Common myeloid progenitor, CD34-positive (primary cell): ENCODE measurements at regions not wholly inside any gene's neighbourhood (a gene's known extent, or its start where the extent isn't known, plus 50 kb on each side); places are given as distances from the start of the nearest gene placed in this dataset.

ENCODE experiments used
- CTCF ChIA-PET: fragments of 350-600 bp; sonication (Branson Sonifier 250); formaldehyde crosslinking; loops from one replicate; lab custom pipeline; 2021; ENCODE audit warnings: antibody characterized with exemption; lab: Charles Lee
- POLR2A ChIA-PET: fragments of 350-600 bp; sonication (Branson Sonifier 250); formaldehyde crosslinking; loops from one replicate; lab custom pipeline; 2021; ENCODE audit warnings: antibody characterized with exemption; lab: Charles Lee
- DNase-seq, 3 donors: peaks; one replicate each; pipeline versions ENCODE4 v3.0.0 to v3.0.0-alpha.2; 2013
- H3K27ac ChIP-seq, 2 experiments: 1 replicate in 1 of 2; 2 replicates in 1 of 2; pipeline ENCODE4 v1.7.0; 2013; ENCODE audit warnings: inconsistent platforms in 2 of 2, low read length in 2 of 2, mild to moderate bottlenecking in 2 of 2, low read depth in 1 of 2, moderate library complexity in 1 of 2; ENCODE audit not compliant: severe bottlenecking in 2 of 2, insufficient read depth in 1 of 2, poor library complexity in 1 of 2
- H3K27me3 ChIP-seq, 5 experiments: replicated peaks in 2 of 5; 1 replicate in 3 of 5; 2 replicates in 2 of 5; pipeline versions ENCODE4 v1.6.1 to v1.7.0; 2013; ENCODE audit warnings: low read length in 4 of 5, mild to moderate bottlenecking in 2 of 5, moderate library complexity in 2 of 5, inconsistent platforms in 1 of 5; ENCODE audit not compliant: insufficient read depth in 5 of 5, control insufficient read depth in 4 of 5
- H3K36me3 ChIP-seq, 4 experiments: 1 replicate in 2 of 4; 2 replicates in 2 of 4; pipeline versions ENCODE4 v1.6.1 to v1.7.0; 2013; ENCODE audit warnings: low read length in 3 of 4, control low read depth in 1 of 4, mild to moderate bottlenecking in 1 of 4; ENCODE audit not compliant: control insufficient read depth in 4 of 4, insufficient read depth in 4 of 4
- H3K4me1 ChIP-seq, 4 experiments: 1 replicate in 3 of 4; 2 replicates in 1 of 4; pipeline versions ENCODE4 v1.6.1 to v1.7.1; 2013; ENCODE audit warnings: low read length in 3 of 4, mild to moderate bottlenecking in 3 of 4, control low read depth in 1 of 4, inconsistent platforms in 1 of 4, moderate library complexity in 1 of 4; ENCODE audit not compliant: control insufficient read depth in 4 of 4, insufficient read depth in 4 of 4; ENCODE audit errors: control extremely low read depth in 1 of 4
- H3K4me3 ChIP-seq, 7 experiments: 1 replicate in 4 of 7; 2 replicates in 3 of 7; pipeline versions ENCODE4 v1.5.1 to v1.7.0; 2013; ENCODE audit warnings: mild to moderate bottlenecking in 7 of 7, low read length in 6 of 7, moderate library complexity in 6 of 7, inconsistent platforms in 2 of 7, low read depth in 2 of 7, control low read depth in 1 of 7; ENCODE audit not compliant: insufficient read depth in 4 of 7, control insufficient read depth in 1 of 7; ENCODE audit errors: extremely low read depth in 1 of 7
- H3K9me3 ChIP-seq, 5 experiments: 1 replicate in 4 of 5; 2 replicates in 1 of 5; pipeline versions ENCODE4 v1.6.1 to v1.7.1; 2013; ENCODE audit warnings: low read length in 4 of 5, mild to moderate bottlenecking in 2 of 5, inconsistent platforms in 1 of 5, low read depth in 1 of 5, moderate library complexity in 1 of 5; ENCODE audit not compliant: control insufficient read depth in 4 of 5, insufficient read depth in 2 of 5; ENCODE audit errors: control extremely low read depth in 1 of 5
- WGBS: methylation state at CpG from one replicate; pipeline ENCODE4 v1.1.5; 2013; ENCODE audit not compliant: insufficient coverage; 5-methylcytosine and 5-hydroxymethylcytosine counted together

DNA sequence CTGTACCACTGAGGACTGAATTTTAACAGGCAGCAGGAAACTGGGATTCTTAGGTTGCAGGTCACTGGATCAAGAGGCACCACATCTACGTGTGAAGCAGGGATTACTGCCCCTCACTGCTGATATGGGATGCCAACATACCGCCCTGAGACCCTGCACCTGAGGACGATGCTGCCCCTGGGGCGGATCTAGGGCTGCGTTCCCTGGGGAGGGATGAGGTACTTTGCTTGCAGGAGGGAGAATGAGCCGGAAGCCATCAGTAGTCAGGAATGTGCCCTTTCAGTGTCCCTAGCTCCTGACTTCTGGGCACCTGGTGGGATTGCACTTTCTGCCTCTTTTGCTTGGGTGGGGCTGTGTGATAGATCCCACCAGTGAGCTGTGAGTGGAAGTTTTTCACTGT, 122.8 kb downstream of the RPLP1 start:
- Histone ChIP-seq H3K27me3 (peaks cover 0 to 2% (median 0%) of the 10 kb centered on the region in 5 experiments), H3K36me3 (no peaks in the 10 kb centered on the region), H3K27ac (no peak overlapping the region), H3K9me3 (no peaks in the 10 kb centered on the region), H3K4me3 (no peak overlapping the region), H3K4me1 (peaks cover 3 to 42% (median 25%) of the 10 kb centered on the region in 4 experiments)
- ChIA-PET POLR2A (no interaction called here), CTCF (interaction anchor here (0.6 to 1.5 kb wide), 12 partner anchors 9 to 930 kb away, joined by 3 to 7 read pairs (median 4); no protein-coding TSS in a partner anchor)
- 98% methylated on average over 3 of the region's 6 CpGs for WGBS
- DNase-seq: no peak

DNA sequence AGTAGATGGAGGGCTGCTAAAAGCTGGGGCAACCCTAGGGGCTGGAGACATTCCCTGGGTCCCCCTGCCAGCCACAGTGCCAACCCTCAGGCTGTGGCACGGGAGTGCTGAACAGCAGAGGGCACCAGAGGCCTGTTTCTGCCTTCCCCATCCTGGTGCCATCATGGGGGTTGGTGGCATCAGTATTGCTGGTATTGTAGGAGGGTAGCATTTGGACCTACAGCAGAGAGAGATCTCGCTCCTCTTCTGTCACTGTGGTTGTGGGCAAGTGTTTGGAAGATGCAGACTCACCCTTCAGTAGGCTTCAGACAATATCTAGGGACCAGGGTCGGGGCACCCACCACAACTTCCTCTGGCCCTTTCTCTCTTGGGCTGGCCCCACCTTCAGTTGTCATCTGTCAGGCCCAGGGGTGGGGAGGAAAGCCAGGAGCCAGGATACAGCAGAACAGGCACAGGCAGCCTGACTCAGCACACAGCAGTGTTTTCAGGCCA, 123.5 kb downstream of the RPLP1 start:
- 0% methylated on average over 2 of the region's 3 CpGs for WGBS
- DNase-seq: peak; percentile 91 to 98 (median 97)
- Histone ChIP-seq H3K27ac (no peak overlapping the region), H3K9me3 (no peaks in the 10 kb centered on the region), H3K27me3 (peaks cover 0 to 2% (median 0%) of the 10 kb centered on the region in 5 experiments), H3K36me3 (no peaks in the 10 kb centered on the region), H3K4me1 (peaks cover 3 to 42% (median 25%) of the 10 kb centered on the region in 4 experiments), H3K4me3 (peak overlapping the region in 1 of 7 experiments; percentile 6)
- ChIA-PET CTCF (interaction anchor here (0.7 to 1.9 kb wide), 22 partner anchors 9 to 929 kb away, joined by 3 to 7 read pairs (median 4); partner anchors contain the start of gene TLE3), POLR2A (interaction anchor here (0.6 kb wide), 1 partner anchor 523 kb away, joined by 3 read pairs; no protein-coding TSS in a partner anchor)

DNA sequence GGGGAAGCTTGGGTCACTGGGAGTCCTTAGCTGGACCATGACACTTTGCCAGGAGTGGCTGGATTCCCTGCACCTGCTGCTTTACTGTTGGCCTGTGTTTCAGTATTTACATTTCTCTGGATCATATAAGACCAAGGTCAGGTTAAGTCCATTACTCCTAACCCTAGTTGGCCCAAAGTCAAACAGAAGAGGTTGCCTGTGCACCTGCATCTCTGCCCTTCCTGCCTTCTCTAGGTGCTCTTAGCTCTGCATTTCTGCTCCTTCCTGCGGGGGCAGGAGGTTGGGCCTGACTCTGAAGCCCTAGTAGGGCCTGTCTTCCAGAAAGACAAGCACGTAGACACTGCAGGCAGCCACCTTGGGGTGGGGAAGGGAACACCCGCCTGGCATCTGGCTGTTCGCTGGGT, 124.3 kb downstream of the RPLP1 start:
- Histone ChIP-seq H3K4me3 (no peak overlapping the region), H3K27ac (no peak overlapping the region), H3K27me3 (peaks cover 0 to 2% (median 0%) of the 10 kb centered on the region in 5 experiments), H3K4me1 (peaks cover 3 to 42% (median 25%) of the 10 kb centered on the region in 4 experiments), H3K9me3 (no peaks in the 10 kb centered on the region), H3K36me3 (no peaks in the 10 kb centered on the region)
- CTCF ChIA-PET: interaction anchor here (0.6 to 1.9 kb wide), 13 partner anchors 9 to 909 kb away, joined by 3 to 6 read pairs (median 4); partner anchors contain the start of gene TLE3
- WGBS: 69% methylated on average over 2 of the region's 4 CpGs
- peak; percentile 17 to 53 (median 30) for DNase-seq
- POLR2A ChIA-PET: no interaction called here

GRCh38 chr15:69577397-69577796, 124.8 kb downstream of the RPLP1 start:
- Histone ChIP-seq H3K27ac (no peak overlapping the region), H3K9me3 (no peaks in the 10 kb centered on the region), H3K36me3 (no peaks in the 10 kb centered on the region), H3K4me3 (no peak overlapping the region), H3K4me1 (peaks cover 3 to 42% (median 25%) of the 10 kb centered on the region in 4 experiments), H3K27me3 (peaks cover 0 to 2% (median 0%) of the 10 kb centered on the region in 5 experiments)
- 96% methylated on average over 5 of the region's 7 CpGs for WGBS
- DNase-seq: no peak
- POLR2A ChIA-PET: no interaction called here
- CTCF ChIA-PET: interaction anchor here (1.0 to 1.9 kb wide), 9 partner anchors 8 to 909 kb away, joined by 3 to 6 read pairs (median 4); no protein-coding TSS in a partner anchor

- POLR2A ChIA-PET: interaction anchor here (0.7 kb wide), 1 partner anchor 894 kb away, joined by 4 read pairs; no protein-coding TSS in a partner anchor
- H3K27me3 ChIP-seq: no peaks in the 10 kb centered on the region
- CTCF ChIA-PET: no interaction called here
Measured at GRCh38 chr15:69578252-69578651, 125.6 kb downstream of the RPLP1 start.

GRCh38 chr15:69578787-69579583, 126.4 kb downstream of the RPLP1 start:
- DNase-seq: no peak
- Histone ChIP-seq H3K27ac (no peak overlapping the region), H3K36me3 (no peaks in the 10 kb centered on the region), H3K4me3 (no peak overlapping the region), H3K9me3 (no peaks in the 10 kb centered on the region), H3K27me3 (no peaks in the 10 kb centered on the region), H3K4me1 (peaks cover 10 to 53% (median 37%) of the 10 kb centered on the region in 4 experiments)
- 87% methylated on average over 15 of the region's 15 CpGs for WGBS
- ChIA-PET CTCF (no interaction called here), POLR2A (interaction anchor here (0.6 to 0.7 kb wide), 2 partner anchors 519 to 893 kb away, joined by 3 to 4 read pairs; partner anchors contain the start of gene TLE3)

More at GRCh38 chr15:69578252-69578651, 125.6 kb downstream of the RPLP1 start:
- Histone ChIP-seq H3K4me3 (no peak overlapping the region), H3K36me3 (no peaks in the 10 kb centered on the region), H3K9me3 (no peaks in the 10 kb centered on the region), H3K4me1 (peaks cover 9 to 50% (median 30%) of the 10 kb centered on the region in 4 experiments), H3K27ac (no peak overlapping the region)
- DNase-seq: no peak
- WGBS: 96% methylated on average over 8 of the region's 9 CpGs
